Astrocyte of the spinal cord (primary cell): ENCODE measurements at regions not wholly inside any gene's neighbourhood (a gene's known extent, or its start where the extent isn't known, plus 50 kb on each side); places are given as distances from the start of the nearest gene placed in this dataset.
A peak's percentile ranks its signal among the peaks of the same experiment; 100 is the strongest.

ENCODE experiments used
- DNase-seq: peaks from one replicate; pipeline ENCODE4 v3.0.0; 2011; ENCODE audit warnings: low read depth, low spot score
- H3K4me3 ChIP-seq: 2 replicates; pipeline ENCODE4 v1.5.1; 2011; ENCODE audit warnings: low read depth, mild to moderate bottlenecking, low read length, moderate library complexity
- CTCF ChIP-seq: IDR thresholded peaks from 2 replicates; pipeline ENCODE4 v1.5.1; 2012; ENCODE audit warnings: low read depth, mild to moderate bottlenecking, low read length, inconsistent platforms
- in situ Hi-C: cut with HindIII; loops from 2 replicates; pipeline ENCODE4 v1.10.0; 2017; ENCODE audit warnings: low sequenced_read_pairs

DNA sequence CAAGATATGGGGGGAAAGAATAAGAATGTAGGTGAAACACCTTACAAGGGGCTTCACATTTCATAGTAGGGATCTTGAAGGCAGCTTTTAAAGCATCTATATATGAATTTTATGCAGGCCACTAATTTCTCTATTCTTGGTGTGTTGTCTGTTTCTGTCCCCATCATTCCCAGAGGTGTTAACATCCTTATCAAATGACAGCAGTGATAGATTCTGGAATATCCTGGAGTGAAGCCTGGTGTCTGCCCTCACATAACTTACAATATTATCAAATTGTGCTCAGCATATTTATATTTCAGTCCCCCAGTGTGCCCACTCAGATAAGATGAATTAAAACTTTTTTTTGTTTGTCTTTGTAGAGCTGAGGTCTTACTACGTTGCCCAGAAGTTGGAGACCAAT, 486.2 kb downstream of the EPHA4 start:
- TF ChIP-seq CTCF = no peak
- DNase-seq = no peak
- H3K4me3 ChIP-seq = no peak overlapping the region
- in situ Hi-C loops = no loop called here

GRCh38 chr2:221087779-221088178, 484.3 kb downstream of the EPHA4 start:
- no peak for TF ChIP-seq CTCF
- in situ Hi-C loops = no loop called here
- no peak for DNase-seq
- H3K4me3 ChIP-seq = no peak overlapping the region

GRCh38 chr2:221088506-221088905, 483.6 kb downstream of the EPHA4 start:
- in situ Hi-C loops = no loop called here
- TF ChIP-seq CTCF = no peak
- H3K4me3 ChIP-seq = no peak overlapping the region
- no peak for DNase-seq

DNA sequence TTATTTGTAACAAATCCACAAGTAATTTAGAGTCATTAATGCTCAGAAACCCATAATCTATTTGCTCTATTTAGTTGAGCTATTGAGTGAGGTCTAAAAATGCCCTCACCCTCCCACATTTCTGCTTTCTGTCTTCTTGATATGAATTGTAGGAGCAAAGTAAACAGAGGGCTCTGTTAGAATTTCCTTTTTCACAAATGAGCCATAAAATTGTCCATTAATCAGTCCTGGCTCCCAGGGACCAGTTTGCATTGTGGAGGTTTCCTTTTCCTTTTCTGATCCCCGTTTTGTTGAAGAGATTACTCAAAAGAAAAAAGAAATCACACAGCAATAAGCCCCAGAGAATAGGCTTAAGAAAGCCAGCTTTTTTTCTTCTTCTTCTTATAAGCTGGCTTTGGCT, 476.7 kb downstream of the EPHA4 start:
- DNase-seq = peak; percentile 49
- in situ Hi-C loops = no loop called here
- H3K4me3 ChIP-seq = no peak overlapping the region
- no peak for TF ChIP-seq CTCF

GRCh38 chr2:221096706-221097567, 475.2 kb downstream of the EPHA4 start:
- DNase-seq = peak; percentile 38
- TF ChIP-seq CTCF = no peak
- no peak overlapping the region for H3K4me3 ChIP-seq
- in situ Hi-C loops = no loop called here

DNA sequence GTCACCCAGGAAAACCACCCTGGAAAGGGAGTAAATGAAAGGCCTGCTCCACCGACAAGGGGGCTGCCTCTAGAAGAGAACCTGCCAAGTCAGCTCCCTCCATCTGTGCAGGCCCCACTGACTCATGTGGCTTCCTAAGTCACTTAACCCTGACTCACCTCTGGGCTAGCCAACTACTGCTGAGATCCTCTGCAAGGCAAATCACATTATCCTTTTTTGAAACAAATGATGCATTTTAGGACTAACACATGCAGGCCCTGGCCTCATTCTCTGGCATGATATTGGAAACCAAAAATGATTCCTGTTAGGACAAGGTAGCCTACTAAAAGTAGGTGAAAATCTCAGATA, 474.6 kb downstream of the EPHA4 start:
- in situ Hi-C loops = no loop called here
- no peak for TF ChIP-seq CTCF
- no peak overlapping the region for H3K4me3 ChIP-seq
- DNase-seq = peak; percentile 88
